NCI-H2227 (cell line): ENCODE measurements at regions not wholly inside any gene's neighbourhood (a gene's known extent, or its start where the extent isn't known, plus 50 kb on each side); places are given as distances from the start of the nearest gene placed in this dataset.
"Not testable (repeated sequence)": the region's sequence is repeated elsewhere in the genome, so short reads cannot be mapped to it uniquely, and the experiment has no call there.

Experiments
- DNase-seq: peaks from one replicate; lab custom pipeline; 2025; ENCODE audit not compliant: unreplicated experiment; lab: John Stamatoyannopoulos, UW

- DNase-seq = peak; percentile 88
Observed at GRCh38 chr2:175363699-175364098, 182.2 kb upstream of the ATP5MC3 start.

GRCh38 chr2:175362331-175362730 lies 180.8 kb upstream of the ATP5MC3 start:
- DNase-seq = no peak

GRCh38 chr2:175359710-175360109 lies 178.2 kb upstream of the ATP5MC3 start:
- DNase-seq = no peak

- no peak for DNase-seq
Observed at GRCh38 chr2:175356901-175357300, 175.4 kb upstream of the ATP5MC3 start.

GRCh38 chr2:175355246-175355645 lies 173.7 kb upstream of the ATP5MC3 start:
- DNase-seq = no peak

- DNase-seq = no peak
Observed at GRCh38 chr2:175353275-175353674, 171.8 kb upstream of the ATP5MC3 start.

GRCh38 chr2:175351512-175351911 lies 170.0 kb upstream of the ATP5MC3 start:
- no peak for DNase-seq

GRCh38 chr2:175350105-175350504 lies 168.6 kb upstream of the ATP5MC3 start:
- DNase-seq = no peak

GRCh38 chr2:175342085-175342484 lies 160.6 kb upstream of the ATP5MC3 start:
- DNase-seq = peak; percentile 15

- no peak for DNase-seq
Observed at GRCh38 chr2:175330195-175330594, 148.7 kb upstream of the ATP5MC3 start.

- DNase-seq = no peak
Observed at GRCh38 chr2:175326801-175327200, 145.3 kb upstream of the ATP5MC3 start.

GRCh38 chr2:175326164-175326563 lies 144.7 kb upstream of the ATP5MC3 start:
- DNase-seq = not testable (repeated sequence)

GRCh38 chr2:175323162-175323561 lies 141.7 kb upstream of the ATP5MC3 start:
- no peak for DNase-seq

- DNase-seq = no peak
Observed at GRCh38 chr2:175318542-175318941, 137.0 kb upstream of the ATP5MC3 start.

- no peak for DNase-seq
Observed at GRCh38 chr2:175317751-175318150, 136.2 kb upstream of the ATP5MC3 start.

GRCh38 chr2:175312137-175312536 lies 130.6 kb upstream of the ATP5MC3 start:
- DNase-seq = no peak

- DNase-seq = no peak
Observed at GRCh38 chr2:175310813-175311504, 129.4 kb upstream of the ATP5MC3 start.

GRCh38 chr2:175309799-175310198 lies 128.3 kb upstream of the ATP5MC3 start:
- peak; percentile 62 for DNase-seq

GRCh38 chr2:175308005-175308404 lies 126.5 kb upstream of the ATP5MC3 start:
- DNase-seq = no peak

GRCh38 chr2:175304541-175304940 lies 123.0 kb upstream of the ATP5MC3 start:
- DNase-seq = no peak

- no peak for DNase-seq
Observed at GRCh38 chr2:175293776-175294175, 112.3 kb upstream of the ATP5MC3 start.

GRCh38 chr2:175293195-175293594 lies 111.7 kb upstream of the ATP5MC3 start:
- DNase-seq = no peak

- DNase-seq = no peak
Observed at GRCh38 chr2:175282886-175283285, 101.4 kb upstream of the ATP5MC3 start.
